GM10266 (cell line): ENCODE measurements at regions not wholly inside any gene's neighbourhood (a gene's known extent, or its start where the extent isn't known, plus 50 kb on each side); places are given as distances from the start of the nearest gene placed in this dataset.

Experiments
- DNase-seq: peaks from one replicate; pipeline ENCODE4 v3.0.0; 2012; ENCODE audit errors: extremely low spot score
- TF ChIP-seq, protein P1 (sequence below): IDR thresholded peaks from 2 replicates; pipeline ENCODE4 v1.5.1; 2012; ENCODE audit warnings: mild to moderate bottlenecking, low read depth; ENCODE audit not compliant: control insufficient read depth, insufficient read depth; ENCODE audit errors: missing control alignments

- DNase-seq, result no peak
These were observed 285.1 kb downstream of the PTPRU start for GRCh38 chr1:29521438-29521715.

DNA sequence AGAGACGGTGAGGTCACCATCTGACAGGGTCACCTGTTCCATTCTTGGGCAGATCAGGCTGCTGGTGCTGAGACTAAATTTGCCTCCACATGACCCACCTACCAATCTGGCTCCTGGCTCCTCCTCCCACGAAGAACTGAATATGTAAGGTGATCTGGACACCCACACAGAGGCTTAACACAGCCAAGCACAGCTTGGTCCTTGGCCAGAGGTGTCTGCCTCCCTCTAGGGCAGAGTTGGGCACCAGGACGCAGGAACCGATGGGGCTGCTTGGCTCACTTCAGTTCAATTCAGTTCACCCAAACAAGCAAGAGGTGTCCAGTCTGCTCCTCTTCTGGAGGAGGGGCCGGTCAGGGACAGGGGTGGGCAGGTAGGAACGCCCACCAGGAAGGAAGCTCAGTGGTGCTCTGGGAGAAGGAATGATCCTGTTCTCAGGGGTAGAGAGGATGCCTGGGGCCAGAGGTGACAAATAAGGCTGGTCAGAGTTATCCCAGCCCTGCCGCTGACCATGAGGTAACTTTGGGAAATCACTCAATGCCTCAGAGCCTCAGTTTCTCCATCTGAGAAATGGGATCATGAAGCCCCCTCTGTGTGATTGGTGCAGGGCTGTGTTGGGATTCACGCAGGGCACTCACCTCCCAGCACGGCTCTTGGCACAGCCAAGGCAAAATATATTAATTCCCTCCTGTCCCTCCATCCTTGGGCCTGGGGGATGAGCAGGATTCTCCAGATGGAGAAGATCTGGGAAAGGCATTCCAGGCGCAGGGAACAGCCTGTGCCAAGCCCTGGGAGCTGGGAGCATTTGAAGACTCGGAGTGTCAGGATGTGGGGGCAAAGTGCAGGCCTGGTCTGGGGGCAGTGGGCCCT is 284.5 kb downstream of the PTPRU start:
- TF ChIP-seq, protein P1, sequence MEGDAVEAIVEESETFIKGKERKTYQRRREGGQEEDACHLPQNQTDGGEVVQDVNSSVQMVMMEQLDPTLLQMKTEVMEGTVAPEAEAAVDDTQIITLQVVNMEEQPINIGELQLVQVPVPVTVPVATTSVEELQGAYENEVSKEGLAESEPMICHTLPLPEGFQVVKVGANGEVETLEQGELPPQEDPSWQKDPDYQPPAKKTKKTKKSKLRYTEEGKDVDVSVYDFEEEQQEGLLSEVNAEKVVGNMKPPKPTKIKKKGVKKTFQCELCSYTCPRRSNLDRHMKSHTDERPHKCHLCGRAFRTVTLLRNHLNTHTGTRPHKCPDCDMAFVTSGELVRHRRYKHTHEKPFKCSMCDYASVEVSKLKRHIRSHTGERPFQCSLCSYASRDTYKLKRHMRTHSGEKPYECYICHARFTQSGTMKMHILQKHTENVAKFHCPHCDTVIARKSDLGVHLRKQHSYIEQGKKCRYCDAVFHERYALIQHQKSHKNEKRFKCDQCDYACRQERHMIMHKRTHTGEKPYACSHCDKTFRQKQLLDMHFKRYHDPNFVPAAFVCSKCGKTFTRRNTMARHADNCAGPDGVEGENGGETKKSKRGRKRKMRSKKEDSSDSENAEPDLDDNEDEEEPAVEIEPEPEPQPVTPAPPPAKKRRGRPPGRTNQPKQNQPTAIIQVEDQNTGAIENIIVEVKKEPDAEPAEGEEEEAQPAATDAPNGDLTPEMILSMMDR, result no peak
- no peak for DNase-seq

More at GRCh38 chr1:29521438-29521715, 285.1 kb downstream of the PTPRU start:
- TF ChIP-seq, protein P1, result no peak

GRCh38 chr1:29519788-29520110 is 283.4 kb downstream of the PTPRU start:
- TF ChIP-seq, protein P1, result no peak
- no peak for DNase-seq

DNA sequence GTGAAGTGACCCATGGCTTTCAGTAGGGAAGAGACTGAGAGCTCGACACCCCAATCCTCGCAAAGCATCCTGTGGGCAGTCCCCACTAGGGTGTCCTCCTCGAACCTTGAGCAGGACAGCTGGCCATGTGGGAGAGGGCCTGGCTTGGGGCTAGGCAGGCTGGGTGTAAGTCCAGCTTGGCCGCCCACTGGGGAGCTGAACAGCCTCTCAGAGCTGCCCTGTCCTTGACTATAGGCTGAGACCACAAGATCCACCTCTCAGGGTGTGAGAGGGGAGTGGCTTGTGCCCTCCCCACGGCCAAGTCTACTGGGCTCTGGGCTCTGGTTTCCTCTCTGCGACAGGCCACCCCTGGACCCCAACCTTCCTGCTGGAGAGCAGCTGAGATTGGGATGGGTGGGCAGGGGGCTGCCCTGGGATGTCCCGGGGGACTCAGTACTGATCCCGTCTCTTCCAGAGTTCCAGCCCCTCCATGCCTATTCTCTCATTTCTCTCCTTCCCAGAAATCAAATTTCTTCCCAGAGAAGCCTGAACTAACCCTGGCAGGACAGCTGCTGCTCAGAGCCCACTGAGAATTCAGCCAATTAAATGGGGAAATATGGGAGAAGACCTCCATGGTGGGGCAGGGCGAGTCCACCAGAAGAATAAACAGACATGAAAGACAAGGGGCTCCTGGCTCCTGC is 282.9 kb downstream of the PTPRU start:
- DNase-seq, result no peak
- TF ChIP-seq, protein P1, result no peak

- no peak for DNase-seq
- TF ChIP-seq, protein P1, result no peak
These were observed 282.0 kb downstream of the PTPRU start for GRCh38 chr1:29518183-29518835.

GRCh38 chr1:29517251-29518086 is 281.1 kb downstream of the PTPRU start:
- TF ChIP-seq, protein P1, result no peak
- DNase-seq, result no peak
